M059J (cell line): ENCODE measurements at regions not wholly inside any gene's neighbourhood (a gene's known extent, or its start where the extent isn't known, plus 50 kb on each side); places are given as distances from the start of the nearest gene placed in this dataset.
A peak's percentile ranks its signal among the peaks of the same experiment; 100 is the strongest.

Source experiments
- DNase-seq: peaks from one replicate; pipeline ENCODE4 v3.0.0-alpha.2; 2012; ENCODE audit warnings: low read depth

DNA sequence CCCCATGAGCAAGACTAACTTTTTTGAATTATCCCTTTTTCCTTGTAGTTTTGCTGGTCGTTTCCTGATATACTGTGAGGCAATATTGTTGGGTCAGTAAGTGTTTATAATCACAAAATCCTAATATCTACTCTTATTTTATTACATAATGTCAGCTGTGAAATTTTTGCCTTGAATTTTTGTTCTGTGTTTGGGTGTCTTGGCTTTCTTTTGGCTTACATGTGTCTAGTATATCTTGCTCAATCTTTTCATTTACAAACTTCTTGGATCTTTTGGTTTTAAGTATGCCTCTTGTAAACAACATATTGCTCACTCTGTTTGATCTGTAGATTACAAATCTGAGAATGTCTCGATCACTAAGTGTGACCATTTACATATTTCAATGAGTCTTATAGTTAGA, 330.3 kb upstream of the ARGLU1 start:
- no peak for DNase-seq

DNA sequence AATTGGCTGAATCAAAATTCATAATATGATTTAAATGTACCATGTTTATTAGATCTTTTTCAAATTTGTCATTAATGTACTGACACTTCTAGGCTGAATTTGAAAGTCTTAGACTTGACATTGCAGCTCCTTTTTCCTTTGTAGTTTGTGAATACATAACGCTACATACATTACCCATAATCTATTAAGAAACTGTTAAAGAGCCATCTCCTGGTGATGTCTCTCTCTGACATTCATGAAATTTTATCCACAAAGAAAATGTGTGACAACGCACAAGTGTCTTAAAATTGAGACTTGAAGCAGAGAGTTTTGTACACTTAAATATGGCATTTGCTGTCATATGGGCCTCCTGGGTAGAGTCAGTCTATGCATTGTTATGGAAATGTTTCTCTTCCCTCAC, 320.2 kb upstream of the ARGLU1 start:
- DNase-seq = no peak

DNA sequence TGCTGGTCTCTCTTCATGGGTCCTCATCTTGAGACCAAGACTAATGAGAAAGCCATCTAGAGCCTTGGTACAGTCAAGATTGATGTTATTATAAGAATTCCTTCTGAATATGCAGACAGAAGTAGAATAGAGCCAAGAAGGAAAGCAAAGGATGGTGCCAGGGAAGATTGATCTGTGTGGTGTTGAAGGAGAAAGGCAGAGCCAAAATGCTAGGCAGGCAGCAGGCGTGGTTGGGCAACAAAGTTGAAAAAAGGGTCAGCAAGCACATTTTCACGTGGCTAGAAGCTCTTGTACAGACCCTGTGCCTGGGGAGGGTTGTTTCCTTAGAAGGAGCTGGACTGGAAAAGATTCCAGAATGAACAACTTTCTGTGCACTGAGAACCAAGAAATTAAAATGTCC, 319.7 kb upstream of the ARGLU1 start:
- no peak for DNase-seq

- DNase-seq = no peak
These were observed 316.0 kb upstream of the ARGLU1 start for GRCh38 chr13:106883976-106884375.

DNA sequence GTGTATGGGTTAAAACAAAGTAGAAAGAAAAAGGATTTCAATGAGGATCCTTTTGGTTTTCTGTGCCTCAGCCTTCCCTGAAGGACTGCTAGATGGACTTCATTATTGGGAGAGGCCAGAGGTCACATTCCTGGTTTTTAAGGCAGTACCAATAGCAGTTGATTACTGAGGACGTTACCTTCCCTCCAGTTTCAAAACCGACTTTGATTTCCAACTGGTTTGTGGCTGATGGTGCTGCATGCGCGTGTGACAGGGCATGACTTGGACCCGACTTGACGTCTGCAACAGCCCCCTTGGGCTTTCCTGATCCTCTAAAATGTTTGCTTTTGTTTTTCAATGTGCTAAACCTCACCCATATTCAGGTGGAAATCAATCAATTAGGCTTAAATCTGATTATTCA, 314.3 kb upstream of the ARGLU1 start:
- DNase-seq = no peak

- DNase-seq = no peak
These were observed 311.9 kb upstream of the ARGLU1 start for GRCh38 chr13:106879806-106880205.

DNA sequence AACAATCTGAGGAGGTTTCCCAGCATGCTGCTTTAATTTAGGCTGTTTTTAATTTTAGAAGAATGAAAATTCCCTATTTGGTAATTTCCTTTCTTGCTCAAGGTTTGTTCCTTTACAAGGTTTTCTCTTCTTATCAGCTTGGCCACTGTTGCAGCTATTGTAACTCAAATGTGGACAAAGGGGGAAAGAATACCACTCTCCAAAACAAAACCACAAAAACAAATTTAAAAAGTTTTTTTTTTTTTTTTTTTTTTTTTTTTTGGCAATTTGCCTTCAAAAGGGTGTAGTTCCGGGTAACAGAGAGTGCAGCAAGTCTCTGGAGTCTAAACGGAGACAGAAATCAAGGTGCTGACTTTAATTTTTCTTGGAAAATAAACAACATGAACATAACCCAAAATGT, 306.4 kb upstream of the ARGLU1 start:
- DNase-seq = no peak

GRCh38 chr13:106873810-106874209, 305.9 kb upstream of the ARGLU1 start:
- no peak for DNase-seq

- DNase-seq = no peak
These were observed 299.3 kb upstream of the ARGLU1 start for GRCh38 chr13:106867249-106867648.

GRCh38 chr13:106865716-106866440, 297.9 kb upstream of the ARGLU1 start:
- no peak for DNase-seq

DNA sequence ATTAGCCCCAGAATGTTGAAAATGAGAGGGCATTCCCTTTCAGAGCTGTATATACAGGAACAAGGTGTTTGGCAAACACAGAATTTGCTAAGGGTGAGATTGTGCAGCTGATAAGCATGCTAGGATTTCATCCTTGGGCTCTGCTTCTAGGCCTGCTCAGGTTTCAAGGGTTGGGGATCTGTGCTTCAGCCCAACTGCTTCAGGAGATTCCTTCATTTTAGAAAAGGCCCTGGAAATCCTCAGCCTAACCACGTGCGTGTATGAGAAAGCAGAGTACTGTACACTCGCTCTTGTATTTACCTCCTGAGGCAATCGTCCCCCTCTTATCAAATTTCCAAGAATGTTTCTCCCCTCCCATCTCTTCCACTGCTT, 291.6 kb upstream of the ARGLU1 start:
- DNase-seq = no peak

GRCh38 chr13:106858903-106859532, 291.1 kb upstream of the ARGLU1 start:
- no peak for DNase-seq

DNA sequence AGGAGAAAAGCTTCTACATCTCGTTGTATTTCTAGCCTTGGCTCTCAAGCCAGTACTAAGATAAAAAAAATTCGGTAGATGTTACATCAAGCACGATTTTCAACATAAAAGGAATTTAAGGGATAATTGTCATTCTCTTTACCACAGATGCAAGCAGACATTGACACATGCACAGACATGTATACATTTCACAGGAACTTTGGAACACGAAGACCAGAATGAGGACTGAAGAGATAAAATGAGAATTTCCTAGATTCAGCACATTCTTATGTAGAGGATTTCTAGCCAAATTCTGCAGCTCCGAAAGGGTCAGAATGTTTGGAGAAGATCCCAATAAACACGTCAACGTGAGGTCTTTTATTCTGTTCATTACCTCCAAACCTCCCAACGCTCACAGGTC, 284.5 kb upstream of the ARGLU1 start:
- DNase-seq = no peak

GRCh38 chr13:106850973-106851650, 283.2 kb upstream of the ARGLU1 start:
- peak; percentile 8 for DNase-seq

GRCh38 chr13:106846571-106847448, 278.9 kb upstream of the ARGLU1 start:
- DNase-seq = peak; percentile 9

- no peak for DNase-seq
These were observed 268.4 kb upstream of the ARGLU1 start for GRCh38 chr13:106836186-106836802.

- DNase-seq = no peak
These were observed 267.5 kb upstream of the ARGLU1 start for GRCh38 chr13:106835477-106835876.

- no peak for DNase-seq
These were observed 254.0 kb upstream of the ARGLU1 start for GRCh38 chr13:106821979-106822378.

GRCh38 chr13:106819413-106820180, 251.7 kb upstream of the ARGLU1 start:
- no peak for DNase-seq

DNA sequence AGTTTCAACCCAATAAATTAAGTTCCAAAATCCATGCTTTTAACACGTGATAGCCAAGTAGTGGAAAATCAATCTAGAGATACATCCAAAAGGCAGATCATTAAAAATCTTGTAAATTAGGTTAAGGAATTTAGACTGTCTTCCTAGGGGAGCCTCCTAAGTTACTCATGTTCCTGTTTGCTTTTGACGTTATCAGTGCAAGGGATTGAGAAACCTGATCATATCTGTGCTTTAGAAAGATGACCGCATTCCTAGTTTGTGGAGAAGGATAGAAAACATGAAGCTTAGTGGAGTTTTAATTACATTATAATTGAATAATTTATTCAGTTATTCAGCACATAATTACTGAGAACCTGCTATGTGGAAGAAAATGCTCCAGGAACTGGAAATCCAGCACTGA, 251.0 kb upstream of the ARGLU1 start:
- no peak for DNase-seq

DNA sequence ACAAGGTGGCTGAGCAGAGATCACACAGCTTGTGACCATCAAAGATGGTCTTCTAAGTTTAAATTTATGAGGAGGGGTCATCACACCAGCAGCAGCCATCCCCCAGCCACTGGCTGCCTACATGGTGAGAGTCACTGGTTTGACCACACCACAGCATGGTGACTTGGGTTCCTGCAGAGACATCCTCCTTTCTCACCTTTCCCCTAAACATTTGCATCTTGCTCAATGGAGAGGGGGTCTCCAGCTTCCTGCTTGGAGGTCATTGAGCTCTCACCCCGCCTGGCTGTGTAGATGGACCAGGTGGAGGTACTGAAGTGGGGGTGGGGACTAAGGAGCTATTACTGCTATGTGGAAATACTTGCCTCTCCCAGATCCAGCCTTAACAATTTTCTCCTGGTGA, 247.6 kb upstream of the ARGLU1 start:
- no peak for DNase-seq
